ENCODE measurements at regions not wholly inside any gene's neighbourhood (a gene's known extent, or its start where the extent isn't known, plus 50 kb on each side); places are given as distances from the start of the nearest gene placed in this dataset.
"Not testable (repeated sequence)": the region's sequence is repeated elsewhere in the genome, so short reads cannot be mapped to it uniquely, and the experiment has no call there.

DNA sequence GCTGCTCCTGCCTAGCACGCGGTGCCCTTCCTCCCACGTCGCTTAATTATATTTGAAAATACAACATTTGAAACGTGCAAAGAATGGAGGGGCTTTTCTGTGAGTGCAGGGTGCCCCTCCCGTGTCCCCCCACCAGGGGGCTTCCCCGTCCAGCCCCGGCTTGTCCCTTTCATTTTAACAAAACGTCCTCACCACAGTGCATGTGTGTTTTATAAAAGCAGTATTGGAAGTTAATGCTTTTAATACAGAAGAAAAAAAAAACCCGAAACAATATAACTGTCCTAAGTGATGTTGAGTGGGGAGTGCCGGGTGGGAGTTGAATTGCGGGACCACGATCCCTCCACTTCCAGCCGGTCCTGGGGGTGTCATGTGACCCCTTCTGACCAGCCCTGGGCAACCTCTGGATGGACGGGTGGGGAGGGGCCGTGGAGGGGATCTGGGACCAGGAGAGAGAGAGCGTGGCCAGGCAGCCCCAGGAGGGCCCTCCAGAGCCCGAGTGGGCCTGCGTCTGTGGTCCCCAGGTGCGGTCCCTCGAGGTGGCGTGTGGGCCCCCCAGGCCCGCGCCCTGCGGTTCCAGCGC, 155.3 kb downstream of the TMEM121 start:
- not testable (repeated sequence) for H3K4me3 ChIP-seq (ENCODE audit: low read length); H3K27me3 ChIP-seq (ENCODE audit: insufficient read depth, low read length); H3K36me3 ChIP-seq (ENCODE audit: insufficient read depth, low read length); H3K9me3 ChIP-seq (ENCODE audit: low read length); H2AFZ ChIP-seq (ENCODE audit: low read depth, low read length); H3K4me1 ChIP-seq (ENCODE audit: insufficient read depth, low read length)

DNA sequence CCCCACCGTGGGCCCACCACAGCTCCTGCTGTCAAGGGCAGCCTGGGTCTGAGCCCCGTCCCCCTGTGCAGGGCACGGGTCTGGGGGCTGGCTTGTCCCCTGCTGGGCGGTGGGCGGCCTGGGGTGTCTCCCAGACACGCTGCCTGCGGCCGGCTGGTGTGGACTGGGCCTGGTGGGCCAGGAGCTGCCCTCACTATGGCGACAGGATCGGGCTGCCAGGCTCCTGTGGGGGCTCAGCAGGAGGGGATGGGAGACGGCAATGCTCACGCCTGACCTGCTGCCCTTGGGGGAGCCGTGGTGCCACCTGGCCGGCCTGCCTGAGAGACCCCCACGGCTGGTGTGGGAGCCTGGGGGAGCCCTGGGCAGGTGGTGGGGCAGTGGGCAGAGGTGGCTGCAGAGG, 156.1 kb downstream of the TMEM121 start:
- not testable (repeated sequence) for H3K36me3 ChIP-seq (ENCODE audit: insufficient read depth, low read length); H2AFZ ChIP-seq (ENCODE audit: low read depth, low read length); H3K4me1 ChIP-seq (ENCODE audit: insufficient read depth, low read length); H3K9me3 ChIP-seq (ENCODE audit: low read length); H3K4me3 ChIP-seq (ENCODE audit: low read length); H3K27me3 ChIP-seq (ENCODE audit: insufficient read depth, low read length)

DNA sequence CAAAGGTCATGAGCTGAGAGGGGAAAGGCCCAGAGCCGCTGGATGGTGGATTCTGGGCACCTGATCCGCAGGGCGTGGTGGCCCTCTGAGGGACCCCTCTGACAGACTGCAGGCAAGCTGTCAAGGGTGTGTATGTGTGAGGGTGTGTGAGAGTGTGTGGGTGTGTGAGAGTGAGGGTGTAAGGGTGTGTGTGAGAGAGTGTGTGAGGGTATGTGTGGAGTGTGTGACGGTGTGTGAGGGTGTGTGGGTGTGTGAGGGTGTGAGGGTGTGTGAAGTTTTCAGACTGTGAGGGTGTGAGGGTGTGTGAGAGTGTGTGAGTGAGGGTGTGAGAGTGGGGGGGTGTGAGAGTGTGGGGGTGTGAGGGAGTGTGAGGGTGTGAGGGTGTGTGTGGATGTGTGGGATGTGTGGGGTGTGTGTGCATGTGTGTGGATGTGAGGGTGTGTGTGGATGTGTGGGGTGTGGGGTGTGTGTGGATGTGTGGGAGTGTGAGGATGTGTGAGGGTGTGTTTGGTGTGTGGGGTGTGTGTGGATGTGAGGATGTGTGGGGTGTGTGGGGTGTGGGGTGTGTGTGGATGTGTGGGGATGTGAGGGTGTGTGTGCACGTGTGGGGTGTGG, 156.7 kb downstream of the TMEM121 start:
- Histone ChIP-seq H3K9me3 (ENCODE audit: low read length) (no peaks in the 10 kb centered on the region), H2AFZ (ENCODE audit: low read depth, low read length) (no peak overlapping the region), H3K36me3 (ENCODE audit: insufficient read depth, low read length) (no peaks in the 10 kb centered on the region), H3K27me3 (ENCODE audit: insufficient read depth, low read length) (no peaks in the 10 kb centered on the region), H3K4me1 (ENCODE audit: insufficient read depth, low read length) (no peaks in the 10 kb centered on the region), H3K4me3 (ENCODE audit: low read length) (no peak overlapping the region)

DNA sequence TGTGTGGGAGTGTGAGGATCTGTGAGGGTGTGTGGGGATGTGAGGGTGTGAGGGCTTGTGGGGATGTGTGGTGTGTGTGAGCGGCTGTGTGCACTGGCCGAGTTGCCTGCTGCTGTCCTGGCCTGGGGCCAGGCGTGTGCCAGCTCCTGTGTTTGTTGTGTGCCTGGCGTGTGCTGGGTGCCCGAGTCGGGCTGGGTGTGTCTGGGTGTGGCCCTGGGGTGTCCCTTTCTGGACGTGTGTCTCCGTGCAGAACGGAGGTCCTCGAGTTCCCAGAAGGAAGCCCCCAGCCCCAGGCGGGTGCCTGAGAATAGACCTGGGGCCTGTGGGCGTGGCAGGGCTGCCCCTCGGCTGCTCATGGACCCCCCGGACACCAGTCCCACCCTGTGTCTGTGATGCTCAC, 157.7 kb downstream of the TMEM121 start:
- H3K36me3 ChIP-seq (ENCODE audit: insufficient read depth, low read length); H3K27me3 ChIP-seq (ENCODE audit: insufficient read depth, low read length); H3K4me3 ChIP-seq (ENCODE audit: low read length); H3K9me3 ChIP-seq (ENCODE audit: low read length); H2AFZ ChIP-seq (ENCODE audit: low read depth, low read length); H3K4me1 ChIP-seq (ENCODE audit: insufficient read depth, low read length): not testable (repeated sequence)

DNA sequence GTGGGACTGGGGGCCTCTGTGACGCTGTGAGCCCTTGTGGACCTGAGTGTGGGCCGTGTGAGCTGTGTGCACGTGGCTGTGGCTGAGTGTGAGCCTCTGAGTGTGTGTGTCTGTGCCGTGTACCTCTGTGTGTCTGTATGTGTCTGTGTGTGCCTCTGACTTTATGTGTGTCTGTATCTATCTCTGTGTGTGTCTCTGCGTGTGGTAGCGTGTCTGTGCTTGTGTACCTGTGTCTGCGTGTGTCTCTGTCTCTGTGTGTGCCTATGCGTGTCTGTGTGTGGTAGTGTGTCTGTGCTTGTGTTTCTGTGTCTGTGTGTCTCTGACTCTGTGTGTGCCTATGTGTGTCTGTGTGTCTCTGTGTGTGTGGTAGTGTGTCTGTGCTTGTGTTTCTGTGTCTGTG, 158.2 kb downstream of the TMEM121 start:
- not testable (repeated sequence) for H3K4me3 ChIP-seq (ENCODE audit: low read length); H3K36me3 ChIP-seq (ENCODE audit: insufficient read depth, low read length); H2AFZ ChIP-seq (ENCODE audit: low read depth, low read length); H3K9me3 ChIP-seq (ENCODE audit: low read length); H3K27me3 ChIP-seq (ENCODE audit: insufficient read depth, low read length); H3K4me1 ChIP-seq (ENCODE audit: insufficient read depth, low read length)

DNA sequence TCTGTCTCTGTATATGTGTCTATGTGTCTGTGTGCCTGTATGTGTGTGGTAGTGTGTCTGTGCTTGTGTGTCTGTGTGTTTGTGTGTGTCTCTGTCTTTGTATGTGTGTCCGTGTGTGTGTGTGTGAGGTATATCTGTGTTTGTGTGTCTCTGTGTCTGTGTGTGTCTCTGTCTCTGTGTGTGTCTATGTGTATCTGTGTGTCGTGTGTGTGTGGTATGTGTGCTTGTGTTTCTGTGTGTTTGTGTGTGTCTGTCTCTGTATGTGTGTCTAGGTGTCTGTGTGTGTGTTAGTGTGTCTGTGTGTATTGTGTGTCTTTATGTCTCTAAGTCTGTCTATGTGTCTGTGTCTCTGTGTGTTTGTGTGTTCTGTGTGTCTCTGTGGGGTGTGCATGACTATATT, 158.6 kb downstream of the TMEM121 start:
- Histone ChIP-seq H3K36me3 (ENCODE audit: insufficient read depth, low read length) (no peaks in the 10 kb centered on the region), H2AFZ (ENCODE audit: low read depth, low read length) (no peak overlapping the region), H3K4me1 (ENCODE audit: insufficient read depth, low read length) (no peaks in the 10 kb centered on the region), H3K9me3 (ENCODE audit: low read length) (no peaks in the 10 kb centered on the region), H3K27me3 (ENCODE audit: insufficient read depth, low read length) (no peaks in the 10 kb centered on the region), H3K4me3 (ENCODE audit: low read length) (no peak overlapping the region)

DNA sequence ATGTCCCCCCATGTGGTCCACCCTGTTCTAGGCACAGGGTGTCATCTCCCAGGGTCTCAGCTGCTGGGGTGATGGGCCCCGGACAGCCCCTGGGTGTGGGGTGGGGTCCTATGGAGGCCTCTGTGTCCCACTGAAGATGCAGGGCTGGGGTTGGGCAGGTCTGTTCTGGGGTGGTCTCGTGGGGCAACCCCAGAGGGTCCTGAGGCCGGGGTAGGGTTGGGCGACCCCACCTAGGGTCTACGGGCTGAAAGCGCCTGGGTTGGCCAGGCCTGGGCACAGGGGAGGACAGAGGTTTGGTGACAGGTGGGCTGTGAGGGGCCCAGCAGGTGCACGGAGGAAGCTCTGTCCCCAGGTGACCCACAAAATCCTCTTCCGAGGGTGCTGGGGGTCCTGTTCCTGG, 159.2 kb downstream of the TMEM121 start:
- H3K9me3 ChIP-seq (ENCODE audit: low read length); H3K4me1 ChIP-seq (ENCODE audit: insufficient read depth, low read length); H2AFZ ChIP-seq (ENCODE audit: low read depth, low read length); H3K4me3 ChIP-seq (ENCODE audit: low read length); H3K36me3 ChIP-seq (ENCODE audit: insufficient read depth, low read length); H3K27me3 ChIP-seq (ENCODE audit: insufficient read depth, low read length): not testable (repeated sequence)

DNA sequence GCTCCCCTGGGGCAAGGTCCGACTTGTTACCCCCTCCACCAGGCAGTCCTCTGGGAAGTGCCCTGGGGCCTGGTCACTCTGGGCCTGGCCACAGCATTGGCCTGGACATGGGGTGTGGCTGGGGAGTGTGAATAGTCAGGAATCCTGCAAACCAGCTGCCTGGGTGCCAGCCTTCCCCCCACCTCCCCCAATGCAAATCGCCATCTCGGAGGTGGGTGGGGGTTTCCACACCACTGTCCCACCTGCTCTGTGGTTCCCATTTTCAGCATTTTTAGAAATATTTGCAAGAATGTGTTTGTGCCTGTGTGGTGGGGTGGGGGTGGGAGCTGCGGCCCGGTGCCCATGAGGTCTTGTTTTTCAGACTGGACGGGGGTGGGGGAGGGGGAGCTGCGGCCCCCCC, 159.7 kb downstream of the TMEM121 start:
- H3K27me3 ChIP-seq (ENCODE audit: insufficient read depth, low read length); H3K4me1 ChIP-seq (ENCODE audit: insufficient read depth, low read length); H3K4me3 ChIP-seq (ENCODE audit: low read length); H2AFZ ChIP-seq (ENCODE audit: low read depth, low read length); H3K36me3 ChIP-seq (ENCODE audit: insufficient read depth, low read length); H3K9me3 ChIP-seq (ENCODE audit: low read length): not testable (repeated sequence)

DNA sequence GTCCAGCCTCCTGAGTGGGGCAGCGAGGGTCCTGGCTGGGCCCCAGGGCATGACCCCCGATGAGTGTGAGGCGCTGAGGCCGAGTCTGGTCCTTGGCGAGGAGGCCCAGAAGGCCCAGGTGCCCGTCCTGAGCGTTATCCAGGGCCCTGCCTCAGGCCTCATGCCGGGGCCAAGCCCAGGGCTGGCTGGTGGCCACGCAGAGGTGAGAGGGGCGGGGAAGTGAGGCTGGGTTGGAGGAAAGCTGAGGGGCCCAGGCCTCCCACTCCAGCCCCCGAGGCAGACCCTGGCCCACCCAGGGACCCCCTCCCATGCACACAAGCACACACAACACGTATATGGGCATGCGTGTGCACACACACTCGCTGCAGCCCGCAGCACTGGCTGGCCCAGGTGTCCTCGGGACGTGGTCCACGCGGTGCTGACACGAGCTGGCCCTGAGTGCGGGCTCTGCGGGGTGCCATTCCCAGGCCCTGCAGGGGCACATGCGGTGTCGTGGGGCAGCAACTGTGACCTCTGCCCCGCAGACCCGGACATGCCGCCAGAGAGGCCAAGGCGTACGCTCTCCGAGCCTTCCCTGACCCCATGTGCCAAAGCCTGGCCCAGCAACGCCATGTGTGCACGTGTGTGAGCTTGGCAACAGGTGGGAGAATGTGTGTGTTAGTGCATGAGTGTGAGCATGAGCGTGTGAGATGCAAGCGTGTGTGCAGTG, 160.2 kb downstream of the TMEM121 start:
- not testable (repeated sequence) for H3K9me3 ChIP-seq (ENCODE audit: low read length); H2AFZ ChIP-seq (ENCODE audit: low read depth, low read length); H3K36me3 ChIP-seq (ENCODE audit: insufficient read depth, low read length); H3K27me3 ChIP-seq (ENCODE audit: insufficient read depth, low read length); H3K4me3 ChIP-seq (ENCODE audit: low read length); H3K4me1 ChIP-seq (ENCODE audit: insufficient read depth, low read length)

DNA sequence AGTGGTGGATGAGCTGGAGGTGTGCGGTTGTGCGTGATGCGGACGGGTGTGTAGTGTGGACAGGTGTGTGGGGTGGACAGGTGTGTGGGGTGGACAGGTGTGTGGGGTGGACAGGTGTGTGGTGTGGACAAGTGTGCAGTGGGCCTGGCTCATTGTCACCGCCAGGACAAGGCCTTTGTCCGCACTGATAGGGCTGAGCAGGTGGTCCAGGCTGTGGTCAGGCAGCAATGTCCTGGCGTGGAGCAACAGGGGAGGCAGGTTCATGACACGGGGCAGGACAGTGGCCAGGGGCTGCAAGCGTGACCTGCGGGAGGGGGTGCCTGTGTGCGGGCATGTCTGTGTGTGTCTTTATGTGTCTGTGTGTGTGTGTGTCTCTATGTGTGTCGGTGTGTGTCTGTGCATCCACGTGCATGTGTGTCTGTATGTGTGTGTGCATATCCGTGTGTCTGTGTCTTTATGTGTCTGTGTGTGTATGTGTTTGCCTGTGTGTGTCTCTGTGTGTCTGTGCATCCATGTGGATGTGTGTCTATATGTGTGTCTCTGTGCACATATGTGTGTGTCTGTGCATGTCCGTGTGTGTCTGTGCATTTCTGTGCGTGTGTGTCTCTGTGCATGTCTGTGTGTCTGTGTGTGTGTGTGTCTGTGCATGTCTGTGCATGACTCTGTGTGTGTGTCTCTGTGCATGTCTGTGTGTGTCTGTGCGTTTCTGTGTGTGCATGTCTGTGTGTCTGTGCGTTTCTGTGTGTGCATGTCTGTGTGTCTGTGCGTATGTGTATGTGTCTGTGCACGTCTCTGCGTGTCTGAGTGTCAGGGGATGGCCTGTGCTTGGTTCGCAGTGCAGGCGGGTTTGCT, 161.0 kb downstream of the TMEM121 start:
- not testable (repeated sequence) for H3K36me3 ChIP-seq (ENCODE audit: insufficient read depth, low read length); H3K4me1 ChIP-seq (ENCODE audit: insufficient read depth, low read length); H3K9me3 ChIP-seq (ENCODE audit: low read length); H3K4me3 ChIP-seq (ENCODE audit: low read length); H2AFZ ChIP-seq (ENCODE audit: low read depth, low read length); H3K27me3 ChIP-seq (ENCODE audit: insufficient read depth, low read length)

DNA sequence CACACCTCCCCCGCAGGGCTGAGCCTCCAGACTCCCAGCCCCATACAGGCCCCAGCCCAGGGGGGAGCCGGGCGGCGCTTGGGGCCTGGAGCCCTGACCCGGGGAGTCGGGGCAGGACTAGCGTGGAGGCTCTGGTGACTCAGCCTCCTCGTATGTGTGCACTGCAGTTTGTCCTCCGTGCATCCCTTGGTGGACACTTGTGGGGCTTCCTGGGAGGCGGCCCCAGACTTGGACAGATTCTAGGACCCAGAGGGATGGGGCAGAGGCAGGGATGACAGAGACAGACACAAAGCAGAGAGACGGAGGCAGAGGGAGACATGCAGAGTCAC, 161.6 kb downstream of the TMEM121 start:
- not testable (repeated sequence) for H2AFZ ChIP-seq (ENCODE audit: low read depth, low read length); H3K4me3 ChIP-seq (ENCODE audit: low read length)

DNA sequence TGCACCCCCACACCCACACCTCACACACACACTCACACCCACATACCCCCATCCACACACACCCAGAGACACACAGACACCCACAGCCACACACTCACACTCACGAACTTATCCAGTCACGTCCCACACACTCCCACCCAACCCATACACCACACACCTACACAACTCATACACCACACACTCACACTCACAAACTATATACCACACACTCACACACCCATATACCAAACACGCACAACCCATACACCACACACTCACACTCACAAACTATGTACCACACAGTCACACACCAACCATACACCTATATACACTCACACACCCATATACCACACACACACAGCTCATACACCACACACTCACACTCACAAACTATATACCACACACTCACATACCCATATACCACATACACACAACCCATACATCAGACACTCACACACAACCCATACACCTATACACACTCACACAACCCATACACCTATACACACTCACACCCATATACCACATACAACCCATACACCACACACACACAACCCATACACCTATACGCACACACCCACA, 162.4 kb downstream of the TMEM121 start:
- H2AFZ ChIP-seq (ENCODE audit: low read depth, low read length); H3K4me1 ChIP-seq (ENCODE audit: insufficient read depth, low read length); H3K36me3 ChIP-seq (ENCODE audit: insufficient read depth, low read length); H3K4me3 ChIP-seq (ENCODE audit: low read length); H3K27me3 ChIP-seq (ENCODE audit: insufficient read depth, low read length); H3K9me3 ChIP-seq (ENCODE audit: low read length): not testable (repeated sequence)

More for the DNA sequence above, 161.6 kb downstream of the TMEM121 start:
- H3K4me1 ChIP-seq (ENCODE audit: insufficient read depth, low read length); H3K9me3 ChIP-seq (ENCODE audit: low read length); H3K27me3 ChIP-seq (ENCODE audit: insufficient read depth, low read length); H3K36me3 ChIP-seq (ENCODE audit: insufficient read depth, low read length): not testable (repeated sequence)

DNA sequence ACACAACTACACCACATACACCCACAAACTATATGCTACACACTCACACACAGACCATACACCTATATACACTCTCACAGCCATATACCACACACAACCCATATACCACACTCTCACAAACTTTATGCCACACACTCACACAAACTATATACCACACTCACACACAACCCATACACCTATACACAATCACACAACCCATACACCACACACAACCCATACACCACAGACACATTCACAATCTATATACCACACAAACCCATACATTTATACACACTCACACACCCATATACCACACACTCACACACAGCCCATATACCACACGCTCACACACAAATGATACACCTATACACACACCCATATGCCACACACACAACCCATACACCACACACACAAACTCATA, 163.3 kb downstream of the TMEM121 start:
- H3K9me3 ChIP-seq (ENCODE audit: low read length) = no peaks in the 10 kb centered on the region
- H3K4me1 ChIP-seq (ENCODE audit: insufficient read depth, low read length) = no peaks in the 10 kb centered on the region
- no peak overlapping the region for H2AFZ ChIP-seq (ENCODE audit: low read depth, low read length)
- H3K36me3 ChIP-seq (ENCODE audit: insufficient read depth, low read length) = no peaks in the 10 kb centered on the region
- H3K4me3 ChIP-seq (ENCODE audit: low read length) = no peak overlapping the region
- H3K27me3 ChIP-seq (ENCODE audit: insufficient read depth, low read length) = no peaks in the 10 kb centered on the region

All from neuron (in vitro differentiated cells).